NCI-H460 (cell line): ENCODE measurements at regions not wholly inside any gene's neighbourhood (a gene's known extent, or its start where the extent isn't known, plus 50 kb on each side); places are given as distances from the start of the nearest gene placed in this dataset.

Experiments used
- DNase-seq: peaks from one replicate; pipeline ENCODE4 v3.0.0-alpha.2; 2016; ENCODE audit warnings: low read depth; ENCODE audit errors: extremely low read depth

DNA sequence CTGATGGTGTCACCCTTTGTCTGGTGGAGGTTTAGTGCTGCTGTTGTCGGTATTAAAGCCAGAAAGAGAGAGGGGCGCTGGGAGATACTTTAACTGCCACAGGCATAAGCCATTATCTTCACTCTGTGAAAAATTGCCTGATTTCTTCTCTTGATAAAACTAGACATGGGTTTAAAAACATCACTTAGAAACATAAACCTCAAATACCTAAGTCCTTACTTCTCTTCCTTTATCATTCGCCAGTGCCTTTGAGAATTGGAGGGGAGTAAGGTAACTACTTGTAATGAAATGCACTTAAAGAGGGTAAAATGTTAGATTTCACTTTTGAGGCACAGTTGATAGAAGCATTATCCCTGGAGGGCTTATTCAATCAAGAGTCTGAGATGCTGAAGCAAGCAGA is 434.5 kb downstream of the OLFM4 start:
- DNase-seq: no peak

DNA sequence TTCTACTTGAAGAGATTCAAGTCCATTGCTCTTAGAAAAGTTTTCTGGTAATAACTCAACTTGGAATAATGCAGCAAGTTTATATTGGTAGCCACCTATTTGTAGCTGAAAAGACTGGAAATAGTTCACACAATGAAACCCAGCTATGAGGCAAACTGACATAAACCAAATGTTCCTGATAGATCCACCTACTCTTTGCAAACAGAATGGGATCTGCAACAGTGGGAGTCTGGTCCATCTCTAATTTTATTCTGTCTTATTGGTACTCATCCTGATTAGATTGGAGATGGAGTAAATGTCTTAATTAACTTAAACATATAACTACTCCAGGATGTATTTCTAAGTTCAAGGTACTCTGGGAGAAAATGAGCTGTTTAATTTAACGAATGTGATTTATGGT is 438.0 kb downstream of the OLFM4 start:
- DNase-seq: no peak

DNA sequence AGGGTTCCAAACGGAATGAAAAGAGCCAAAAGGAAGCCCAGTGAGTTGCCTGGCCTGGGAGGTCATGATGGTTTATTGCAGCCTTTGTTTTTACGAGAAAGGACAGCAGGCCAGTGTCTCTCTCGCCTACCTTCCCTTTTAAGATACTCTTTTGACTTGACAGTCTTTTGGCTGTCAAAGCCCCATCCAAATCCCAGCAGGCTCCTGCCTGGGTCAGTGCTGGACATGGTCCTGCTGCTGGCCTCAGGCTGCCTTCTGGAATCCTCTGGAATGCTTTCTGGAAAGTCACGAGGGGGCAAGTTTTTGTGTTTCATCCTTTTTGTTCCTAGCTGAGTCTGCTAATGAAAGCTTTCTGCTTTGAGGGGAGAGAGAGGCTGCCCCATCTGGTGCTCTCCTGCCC is 444.8 kb downstream of the OLFM4 start:
- no peak for DNase-seq

DNA sequence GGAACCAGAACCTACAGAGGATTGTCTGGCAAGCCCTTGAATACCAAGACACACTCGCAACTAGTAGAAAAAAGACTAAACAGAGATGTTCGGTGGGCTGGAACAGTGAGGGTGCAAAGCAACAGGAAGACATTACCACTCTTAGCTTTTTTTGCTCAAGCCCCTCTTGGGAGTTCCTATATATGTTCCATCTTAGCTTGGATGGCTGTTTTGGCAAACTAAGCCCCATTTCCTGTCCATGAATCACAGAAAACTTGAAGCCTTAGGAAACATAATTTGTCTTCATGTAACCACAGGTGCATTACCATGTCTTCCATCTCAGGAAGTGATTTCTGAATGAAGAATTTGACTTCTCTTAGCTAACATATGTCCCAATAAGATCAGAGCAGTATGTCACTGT is 446.3 kb downstream of the OLFM4 start:
- no peak for DNase-seq

GRCh38 chr13:53490752-53491151 is 462.1 kb downstream of the OLFM4 start:
- DNase-seq: no peak

DNA sequence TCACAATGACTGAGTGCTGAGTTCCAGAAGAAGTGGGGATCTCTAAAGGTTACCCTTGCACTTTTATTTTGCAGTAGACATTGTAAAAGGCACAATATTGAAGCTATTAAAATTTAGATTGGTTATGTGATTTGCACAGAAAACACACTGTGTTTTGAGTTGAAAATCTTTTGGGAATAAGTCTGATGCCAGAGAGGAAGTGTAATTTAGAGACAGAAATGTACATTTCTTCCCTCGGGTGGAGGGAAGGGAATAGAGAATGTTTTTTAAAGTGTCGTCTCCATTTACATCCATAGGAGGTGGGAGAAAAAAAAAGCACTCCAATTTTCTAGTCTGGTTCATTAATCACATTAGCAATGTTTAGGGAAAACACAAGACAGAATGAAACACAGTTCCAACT is 465.8 kb downstream of the OLFM4 start:
- DNase-seq: no peak

- DNase-seq: no peak
Observed at GRCh38 chr13:53499576-53500133, 471.0 kb downstream of the OLFM4 start.

DNA sequence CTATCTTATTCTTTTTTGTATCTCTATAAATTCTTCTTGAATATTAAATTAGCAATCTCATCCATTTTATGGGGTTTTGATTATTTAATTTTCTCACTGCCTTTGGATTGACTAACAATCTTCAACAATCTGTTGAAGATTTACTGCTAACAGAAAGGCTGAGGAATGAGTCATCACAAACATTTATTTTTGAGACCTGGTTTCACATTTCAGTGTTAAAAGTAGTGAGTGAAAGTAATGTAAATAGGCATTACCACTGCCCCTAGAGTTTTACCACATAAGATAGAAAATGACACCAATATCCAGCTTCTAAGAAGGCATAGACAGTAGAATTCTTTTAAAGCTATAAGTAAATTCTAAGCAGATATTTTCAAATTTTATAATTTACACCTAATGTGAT is 472.8 kb downstream of the OLFM4 start:
- peak; percentile 1 for DNase-seq

GRCh38 chr13:53507741-53508140 is 479.1 kb downstream of the OLFM4 start:
- DNase-seq: no peak

GRCh38 chr13:53512635-53513034 is 484.0 kb downstream of the OLFM4 start:
- DNase-seq: no peak

DNA sequence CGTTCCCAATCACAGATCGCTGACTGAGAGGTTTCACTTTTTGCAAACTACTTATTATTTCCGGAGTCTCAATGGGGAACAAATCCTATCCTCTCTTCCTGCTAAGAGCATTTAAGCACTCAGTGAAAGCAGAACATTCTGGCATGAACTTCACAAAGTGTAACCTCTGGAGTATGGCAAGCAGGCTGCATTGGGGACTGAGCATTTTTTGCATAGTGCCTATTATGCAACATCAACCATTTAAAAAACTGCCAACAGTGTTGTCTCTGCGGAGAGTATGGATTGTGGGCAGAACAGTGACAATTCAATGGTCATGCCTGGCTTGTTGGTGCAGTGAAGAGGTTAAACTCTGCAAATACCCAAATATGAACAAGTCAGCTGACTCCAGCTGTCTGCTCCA is 484.6 kb downstream of the OLFM4 start:
- DNase-seq: no peak

- DNase-seq: no peak
Observed at GRCh38 chr13:53520132-53520531, 491.5 kb downstream of the OLFM4 start.

- no peak for DNase-seq
Observed at GRCh38 chr13:53522034-53522433, 493.4 kb downstream of the OLFM4 start.

DNA sequence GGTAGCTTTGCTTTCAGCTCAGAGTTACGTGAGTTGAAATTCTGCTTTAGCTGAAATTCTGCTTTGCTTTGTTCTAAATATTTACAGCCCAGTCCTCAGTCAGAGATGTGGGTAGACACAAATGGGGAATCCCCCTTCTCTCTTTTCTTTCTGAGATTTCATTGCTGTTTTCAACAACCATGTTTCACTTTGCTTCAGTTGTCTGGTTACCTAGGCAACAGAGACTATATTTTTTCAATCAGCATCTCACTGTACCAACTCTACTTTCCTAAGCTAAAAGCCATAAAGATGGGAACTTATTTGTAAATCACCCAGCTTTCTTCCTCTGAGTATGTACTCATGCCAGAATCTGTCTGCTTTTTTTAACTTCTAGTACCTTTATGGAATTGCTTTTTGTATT is 509.0 kb downstream of the OLFM4 start:
- DNase-seq: no peak

DNA sequence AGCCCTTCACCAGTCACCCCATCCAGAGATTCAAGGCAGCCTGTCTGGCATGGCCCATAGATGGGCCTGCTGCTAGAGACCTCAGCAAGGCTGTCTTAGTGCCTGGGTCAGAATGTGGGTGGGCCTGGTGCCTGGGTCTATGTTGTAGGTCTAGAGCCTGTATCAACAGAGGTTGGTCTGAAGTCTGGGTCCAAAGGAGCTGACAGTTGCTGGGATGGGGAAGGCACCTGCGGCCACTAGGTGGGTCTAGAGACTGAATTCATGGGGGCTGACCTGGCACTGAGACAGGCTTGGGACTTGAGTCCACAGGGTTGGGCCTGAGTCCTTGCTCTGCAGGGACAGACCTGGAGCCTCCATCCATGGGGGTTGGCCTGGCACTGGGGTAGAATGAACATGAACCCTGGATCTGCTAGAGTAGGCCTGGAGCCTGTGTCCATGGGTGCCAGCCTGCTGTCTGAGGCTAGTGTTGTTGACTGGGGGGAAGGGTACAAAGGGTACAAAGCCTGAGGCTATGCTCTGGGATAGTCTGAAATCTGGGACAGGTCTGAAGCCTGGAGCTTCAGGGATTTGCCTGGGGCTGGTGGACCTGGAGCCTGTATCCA is 516.8 kb downstream of the OLFM4 start:
- DNase-seq: no peak

- no peak for DNase-seq
Observed at GRCh38 chr13:53560556-53560955, 531.9 kb downstream of the OLFM4 start.

- no peak for DNase-seq
Observed at GRCh38 chr13:53562419-53562818, 533.8 kb downstream of the OLFM4 start.

DNA sequence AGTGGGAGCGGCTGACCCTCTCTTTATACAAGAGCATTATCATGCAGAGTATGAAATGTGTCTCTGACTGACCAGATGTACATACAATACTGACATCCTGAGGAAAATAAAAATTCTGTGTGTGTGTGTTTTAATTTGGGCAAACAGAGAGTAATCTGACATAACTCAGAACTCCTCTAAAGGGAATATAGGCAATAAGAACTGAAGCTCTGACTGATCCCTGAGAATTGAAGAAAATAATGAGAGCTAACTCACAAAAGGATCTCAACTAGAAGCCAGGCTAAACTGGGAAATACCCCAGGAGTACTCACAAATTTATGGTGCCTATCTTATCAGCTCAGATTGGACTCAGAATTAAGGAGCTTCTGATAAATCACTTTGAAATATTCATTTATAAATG is 539.9 kb downstream of the OLFM4 start:
- DNase-seq: no peak

DNA sequence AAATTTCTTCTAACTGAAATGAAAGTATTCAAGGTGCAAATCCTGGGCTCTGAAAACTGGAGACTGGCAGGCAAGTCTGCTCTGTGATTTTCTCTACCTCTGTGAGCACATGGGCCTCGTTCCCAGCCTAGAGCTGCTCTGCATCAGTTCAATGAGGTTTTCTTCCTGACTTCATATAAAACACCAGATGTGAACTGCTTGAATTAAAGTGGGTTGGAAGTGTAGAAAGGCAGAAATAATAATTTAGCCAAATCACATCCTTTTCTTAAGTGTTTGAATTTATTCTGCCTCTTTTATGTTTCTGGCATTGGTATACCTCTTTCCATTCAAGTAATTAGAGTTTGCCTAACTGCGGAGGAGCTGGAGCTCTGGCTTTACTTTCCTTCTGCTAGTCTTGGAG is 540.8 kb downstream of the OLFM4 start:
- no peak for DNase-seq

GRCh38 chr13:53601113-53601512 is 572.5 kb downstream of the OLFM4 start:
- DNase-seq: no peak

GRCh38 chr13:53605326-53605725 is 576.7 kb downstream of the OLFM4 start:
- no peak for DNase-seq

DNA sequence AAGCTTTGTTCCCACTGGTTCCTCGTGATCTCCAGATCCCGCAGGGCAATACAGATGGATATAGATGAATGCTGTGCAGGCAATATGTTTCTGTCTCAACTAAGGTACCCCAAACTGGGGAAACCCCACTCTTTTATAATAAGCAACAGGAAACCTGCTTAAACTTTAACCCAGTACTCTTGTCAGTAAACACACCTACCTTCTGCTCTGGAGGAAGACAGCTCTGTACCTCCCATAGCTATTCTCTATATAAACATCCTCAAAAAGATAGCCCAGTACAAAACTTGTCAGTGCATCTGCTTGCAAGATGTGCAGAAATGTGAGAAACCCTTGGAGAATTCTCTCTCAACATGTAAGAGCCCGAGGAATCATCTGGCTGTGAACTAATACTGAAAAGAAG is 583.6 kb downstream of the OLFM4 start:
- DNase-seq: no peak

- no peak for DNase-seq
Observed at GRCh38 chr13:53622456-53622855, 593.8 kb downstream of the OLFM4 start.
